ENCODE measurements at regions not wholly inside any gene's neighbourhood (a gene's known extent, or its start where the extent isn't known, plus 50 kb on each side); places are given as distances from the start of the nearest gene placed in this dataset.

DNA sequence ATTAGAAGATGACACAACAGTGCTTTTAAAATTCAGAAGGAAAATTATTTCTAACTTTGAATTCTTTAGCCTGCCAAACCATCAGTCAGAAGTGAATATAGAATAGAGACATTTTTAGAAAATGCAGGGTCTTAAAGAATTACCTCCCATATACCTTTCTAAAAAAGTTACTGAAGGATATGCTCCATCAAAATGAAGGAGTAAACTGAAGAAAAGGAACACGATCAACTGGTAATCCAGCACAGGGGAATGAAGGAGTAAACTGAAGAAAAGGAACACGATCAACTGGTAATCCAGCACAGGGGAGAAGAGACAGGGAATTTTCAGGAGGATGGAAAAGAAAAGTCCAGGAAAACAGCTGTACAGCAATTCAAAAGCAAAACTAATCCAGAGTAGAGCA is 75.4 kb upstream of the LDLRAD3 start:
- TF ChIP-seq, protein P1, sequence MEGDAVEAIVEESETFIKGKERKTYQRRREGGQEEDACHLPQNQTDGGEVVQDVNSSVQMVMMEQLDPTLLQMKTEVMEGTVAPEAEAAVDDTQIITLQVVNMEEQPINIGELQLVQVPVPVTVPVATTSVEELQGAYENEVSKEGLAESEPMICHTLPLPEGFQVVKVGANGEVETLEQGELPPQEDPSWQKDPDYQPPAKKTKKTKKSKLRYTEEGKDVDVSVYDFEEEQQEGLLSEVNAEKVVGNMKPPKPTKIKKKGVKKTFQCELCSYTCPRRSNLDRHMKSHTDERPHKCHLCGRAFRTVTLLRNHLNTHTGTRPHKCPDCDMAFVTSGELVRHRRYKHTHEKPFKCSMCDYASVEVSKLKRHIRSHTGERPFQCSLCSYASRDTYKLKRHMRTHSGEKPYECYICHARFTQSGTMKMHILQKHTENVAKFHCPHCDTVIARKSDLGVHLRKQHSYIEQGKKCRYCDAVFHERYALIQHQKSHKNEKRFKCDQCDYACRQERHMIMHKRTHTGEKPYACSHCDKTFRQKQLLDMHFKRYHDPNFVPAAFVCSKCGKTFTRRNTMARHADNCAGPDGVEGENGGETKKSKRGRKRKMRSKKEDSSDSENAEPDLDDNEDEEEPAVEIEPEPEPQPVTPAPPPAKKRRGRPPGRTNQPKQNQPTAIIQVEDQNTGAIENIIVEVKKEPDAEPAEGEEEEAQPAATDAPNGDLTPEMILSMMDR (tag by site-specific recombination; IDR thresholded peaks at IDR 0.05): no peak
- TF ChIP-seq BCL11A (tag by site-specific recombination; IDR thresholded peaks at IDR 0.05; ENCODE audit: low read depth): no peak
- TF ChIP-seq ZNF560 (tag by site-specific recombination; IDR thresholded peaks at IDR 0.05; ENCODE audit: borderline replicate concordance): no peak
- TF ChIP-seq ZNF549 (tag by site-specific recombination; IDR thresholded peaks at IDR 0.05): no peak
- no peak for TF ChIP-seq GLIS2 (tag by site-specific recombination; IDR thresholded peaks at IDR 0.05)
- TF ChIP-seq, protein P2, sequence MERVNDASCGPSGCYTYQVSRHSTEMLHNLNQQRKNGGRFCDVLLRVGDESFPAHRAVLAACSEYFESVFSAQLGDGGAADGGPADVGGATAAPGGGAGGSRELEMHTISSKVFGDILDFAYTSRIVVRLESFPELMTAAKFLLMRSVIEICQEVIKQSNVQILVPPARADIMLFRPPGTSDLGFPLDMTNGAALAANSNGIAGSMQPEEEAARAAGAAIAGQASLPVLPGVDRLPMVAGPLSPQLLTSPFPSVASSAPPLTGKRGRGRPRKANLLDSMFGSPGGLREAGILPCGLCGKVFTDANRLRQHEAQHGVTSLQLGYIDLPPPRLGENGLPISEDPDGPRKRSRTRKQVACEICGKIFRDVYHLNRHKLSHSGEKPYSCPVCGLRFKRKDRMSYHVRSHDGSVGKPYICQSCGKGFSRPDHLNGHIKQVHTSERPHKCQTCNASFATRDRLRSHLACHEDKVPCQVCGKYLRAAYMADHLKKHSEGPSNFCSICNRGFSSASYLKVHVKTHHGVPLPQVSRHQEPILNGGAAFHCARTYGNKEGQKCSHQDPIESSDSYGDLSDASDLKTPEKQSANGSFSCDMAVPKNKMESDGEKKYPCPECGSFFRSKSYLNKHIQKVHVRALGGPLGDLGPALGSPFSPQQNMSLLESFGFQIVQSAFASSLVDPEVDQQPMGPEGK (tag by site-specific recombination; IDR thresholded peaks at IDR 0.05): no peak
- no peak for TF ChIP-seq ZFP3 (tag by site-specific recombination; IDR thresholded peaks at IDR 0.05; ENCODE audit: low read depth)
- TF ChIP-seq, protein P3, sequence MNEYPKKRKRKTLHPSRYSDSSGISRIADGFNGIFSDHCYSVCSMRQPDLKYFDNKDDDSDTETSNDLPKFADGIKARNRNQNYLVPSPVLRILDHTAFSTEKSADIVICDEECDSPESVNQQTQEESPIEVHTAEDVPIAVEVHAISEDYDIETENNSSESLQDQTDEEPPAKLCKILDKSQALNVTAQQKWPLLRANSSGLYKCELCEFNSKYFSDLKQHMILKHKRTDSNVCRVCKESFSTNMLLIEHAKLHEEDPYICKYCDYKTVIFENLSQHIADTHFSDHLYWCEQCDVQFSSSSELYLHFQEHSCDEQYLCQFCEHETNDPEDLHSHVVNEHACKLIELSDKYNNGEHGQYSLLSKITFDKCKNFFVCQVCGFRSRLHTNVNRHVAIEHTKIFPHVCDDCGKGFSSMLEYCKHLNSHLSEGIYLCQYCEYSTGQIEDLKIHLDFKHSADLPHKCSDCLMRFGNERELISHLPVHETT (tag by site-specific recombination; IDR thresholded peaks at IDR 0.05): no peak
- TF ChIP-seq BCL11B (tag by site-specific recombination; IDR thresholded peaks at IDR 0.05; ENCODE audit: low read depth): no peak
- TF ChIP-seq, protein P4, sequence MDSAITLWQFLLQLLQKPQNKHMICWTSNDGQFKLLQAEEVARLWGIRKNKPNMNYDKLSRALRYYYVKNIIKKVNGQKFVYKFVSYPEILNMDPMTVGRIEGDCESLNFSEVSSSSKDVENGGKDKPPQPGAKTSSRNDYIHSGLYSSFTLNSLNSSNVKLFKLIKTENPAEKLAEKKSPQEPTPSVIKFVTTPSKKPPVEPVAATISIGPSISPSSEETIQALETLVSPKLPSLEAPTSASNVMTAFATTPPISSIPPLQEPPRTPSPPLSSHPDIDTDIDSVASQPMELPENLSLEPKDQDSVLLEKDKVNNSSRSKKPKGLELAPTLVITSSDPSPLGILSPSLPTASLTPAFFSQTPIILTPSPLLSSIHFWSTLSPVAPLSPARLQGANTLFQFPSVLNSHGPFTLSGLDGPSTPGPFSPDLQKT (IDR thresholded peaks at IDR 0.05; ENCODE audit: borderline replicate concordance, low read depth, low read length): no peak
- no peak for TF ChIP-seq ZXDB (tag by site-specific recombination; IDR thresholded peaks at IDR 0.05)
- no peak for TF ChIP-seq ZNF302 (tag by site-specific recombination; IDR thresholded peaks at IDR 0.05; ENCODE audit: low read depth)
